ENCODE measurements at regions not wholly inside any gene's neighbourhood (a gene's known extent, or its start where the extent isn't known, plus 50 kb on each side); places are given as distances from the start of the nearest gene placed in this dataset.

DNA sequence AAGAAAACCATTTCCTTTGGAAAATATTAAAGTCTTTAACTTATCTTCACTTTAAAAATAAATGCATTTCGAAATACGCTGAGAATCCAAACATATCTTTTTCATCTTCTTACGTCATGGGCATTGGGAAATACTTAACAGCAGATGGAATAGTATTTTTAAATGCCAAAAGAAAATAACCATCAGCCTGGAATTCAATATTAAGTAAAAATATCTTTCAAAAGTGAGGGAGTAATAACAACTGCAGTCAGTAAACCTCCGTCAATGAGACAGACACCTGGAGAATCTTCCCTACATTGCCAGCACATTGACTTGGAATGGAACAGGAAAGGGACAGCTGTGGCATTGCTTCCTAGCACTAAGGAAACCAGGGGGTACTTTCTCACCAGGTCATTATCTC is 290.4 kb upstream of the TNP1 start:
- Histone ChIP-seq H3K4me1 (ENCODE audit: control insufficient read depth in 1 of 2, insufficient read depth in 2 of 2, low read depth in 1 of 2, low read length in 1 of 2) (peaks cover 0 to 3% of the 10 kb centered on the region in 2 experiments; a peak in 1 of 4 replicates), H3K27me3 (ENCODE audit: insufficient read depth) (no peaks in the 10 kb centered on the region), H2AFZ (ENCODE audit: low read depth) (no peak overlapping the region), H3K9ac (no peak overlapping the region), H3F3A (replicated peaks; ENCODE audit: insufficient read depth) (no peaks in the 10 kb centered on the region), H3K9me2 (no peaks in the 10 kb centered on the region), H3K4me3 (ENCODE audit: low read depth in 2 of 2, low read length in 1 of 2) (no peak overlapping the region), H3K36me3 (replicated peaks in 1 of 2; ENCODE audit: control insufficient read depth in 1 of 2, insufficient read depth in 2 of 2, low read length in 1 of 2) (no peaks in the 10 kb centered on the region), H3K79me2 (ENCODE audit: insufficient read depth) (no peaks in the 10 kb centered on the region), H3K4me2 (no peak overlapping the region), H4K20me1 (ENCODE audit: insufficient read depth) (no peaks in the 10 kb centered on the region), H3K27ac (ENCODE audit: low read depth in 2 of 2, low read length in 1 of 2) (no peak overlapping the region), H3K9me3 (no peaks in the 10 kb centered on the region; the same call in 1 of the 2 replicates)
- ChIA-PET POLR2A (no interaction called here), CTCF (interaction anchor here (0.9 kb wide), 1 partner anchor 468 kb away, joined by 4 read pairs; no protein-coding TSS in a partner anchor)
- DNase-seq = no peak
- 85% methylated on average over 4 of the region's 4 CpGs for WGBS (ENCODE audit: low lambda C conversion rate)
- TF ChIP-seq TEAD4 (IDR thresholded peaks at IDR 0.05; ENCODE audit: borderline replicate concordance, insufficient read depth) (no peak), FOSL2 (IDR thresholded peaks at IDR 0.05; ENCODE audit: borderline replicate concordance, low read depth) (no peak), FOXM1 (IDR thresholded peaks at IDR 0.05; ENCODE audit: low read depth) (no peak), FOXJ3 (CRISPR knock-in tag; IDR thresholded peaks at IDR 0.05) (no peak), NFIC (IDR thresholded peaks at IDR 0.05; ENCODE audit: borderline replicate concordance) (no peak), EZH2phosphoT487 (IDR thresholded peaks at IDR 0.05; ENCODE audit: borderline replicate concordance, low read depth) (no peak), JUND (IDR thresholded peaks at IDR 0.05) (no peak), TCF12 (IDR thresholded peaks at IDR 0.05) (no peak)
- TF ChIP-seq, protein P1, sequence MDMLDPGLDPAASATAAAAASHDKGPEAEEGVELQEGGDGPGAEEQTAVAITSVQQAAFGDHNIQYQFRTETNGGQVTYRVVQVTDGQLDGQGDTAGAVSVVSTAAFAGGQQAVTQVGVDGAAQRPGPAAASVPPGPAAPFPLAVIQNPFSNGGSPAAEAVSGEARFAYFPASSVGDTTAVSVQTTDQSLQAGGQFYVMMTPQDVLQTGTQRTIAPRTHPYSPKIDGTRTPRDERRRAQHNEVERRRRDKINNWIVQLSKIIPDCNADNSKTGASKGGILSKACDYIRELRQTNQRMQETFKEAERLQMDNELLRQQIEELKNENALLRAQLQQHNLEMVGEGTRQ (IDR thresholded peaks at IDR 0.05; ENCODE audit: borderline replicate concordance, low read depth, low read length) = no peak

DNA sequence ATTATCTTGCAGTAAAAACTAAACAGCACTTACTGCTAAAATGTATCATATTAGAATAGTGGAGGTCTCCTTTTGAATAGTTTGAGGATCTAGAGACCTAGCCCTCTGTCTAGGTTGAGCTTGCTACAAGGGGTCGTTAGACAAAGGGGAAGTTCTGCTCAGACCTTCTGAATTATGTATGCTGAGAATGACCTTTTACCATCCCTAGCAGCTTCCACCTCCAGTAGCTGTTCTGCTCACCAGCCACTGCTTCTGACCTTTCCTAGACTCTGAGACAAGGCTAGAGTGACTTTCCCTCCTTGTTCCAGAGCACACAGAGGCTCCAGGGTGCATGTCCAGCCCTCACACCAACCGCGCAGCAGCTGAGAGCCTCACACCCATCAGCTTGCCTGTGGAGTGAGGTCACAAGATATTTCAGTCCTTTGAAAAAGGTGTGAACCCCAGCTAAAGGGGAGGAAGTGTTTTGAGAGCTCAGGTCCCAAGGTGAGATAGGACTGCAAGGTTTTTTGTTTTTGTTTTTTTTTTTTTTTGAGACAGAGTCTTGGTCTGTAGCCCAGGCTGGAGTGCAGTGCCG is 289.3 kb upstream of the TNP1 start:
- H3K27me3 ChIP-seq (ENCODE audit: insufficient read depth) = no peaks in the 10 kb centered on the region
- TF ChIP-seq, protein P2, sequence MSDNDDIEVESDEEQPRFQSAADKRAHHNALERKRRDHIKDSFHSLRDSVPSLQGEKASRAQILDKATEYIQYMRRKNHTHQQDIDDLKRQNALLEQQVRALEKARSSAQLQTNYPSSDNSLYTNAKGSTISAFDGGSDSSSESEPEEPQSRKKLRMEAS (IDR thresholded peaks at IDR 0.05; ENCODE audit: low read depth) = no peak
- TF ChIP-seq, protein P3, sequence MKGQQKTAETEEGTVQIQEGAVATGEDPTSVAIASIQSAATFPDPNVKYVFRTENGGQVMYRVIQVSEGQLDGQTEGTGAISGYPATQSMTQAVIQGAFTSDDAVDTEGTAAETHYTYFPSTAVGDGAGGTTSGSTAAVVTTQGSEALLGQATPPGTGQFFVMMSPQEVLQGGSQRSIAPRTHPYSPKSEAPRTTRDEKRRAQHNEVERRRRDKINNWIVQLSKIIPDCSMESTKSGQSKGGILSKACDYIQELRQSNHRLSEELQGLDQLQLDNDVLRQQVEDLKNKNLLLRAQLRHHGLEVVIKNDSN (IDR thresholded peaks at IDR 0.05; ENCODE audit: borderline replicate concordance, low read depth) = no peak
- no peak for TF ChIP-seq EP300 (IDR thresholded peaks at IDR 0.05; ENCODE audit: borderline replicate concordance in 1 of 2, low read depth in 1 of 2, low read length in 1 of 2)
- H2AFZ ChIP-seq (ENCODE audit: low read depth) = no peak overlapping the region
- ChIA-PET POLR2A (no interaction called here), CTCF (interaction anchor here (1.1 to 1.8 kb wide), 2 partner anchors 453 to 502 kb away, joined by 3 to 4 read pairs; partner anchors contain the start of gene IGFBP5)
- no peak overlapping the region for H3K4me2 ChIP-seq
- no peaks in the 10 kb centered on the region for H3K9me2 ChIP-seq
- WGBS (ENCODE audit: low lambda C conversion rate) = 84% methylated on average over 4 of the region's 4 CpGs
- no peak overlapping the region for H3K9ac ChIP-seq
- no peak for DNase-seq
- no peak overlapping the region for H3K4me3 ChIP-seq (ENCODE audit: low read depth in 2 of 2, low read length in 1 of 2)
- H3K79me2 ChIP-seq (ENCODE audit: insufficient read depth) = no peaks in the 10 kb centered on the region
- H3F3A ChIP-seq (replicated peaks; ENCODE audit: insufficient read depth) = no peaks in the 10 kb centered on the region
- peaks cover 0 to 3% of the 10 kb centered on the region in 2 experiments; a peak in 1 of 4 replicates for H3K4me1 ChIP-seq (ENCODE audit: control insufficient read depth in 1 of 2, insufficient read depth in 2 of 2, low read depth in 1 of 2, low read length in 1 of 2)
- H3K9me3 ChIP-seq = no peaks in the 10 kb centered on the region; the same call in 1 of the 2 replicates
- no peaks in the 10 kb centered on the region for H3K36me3 ChIP-seq (replicated peaks in 1 of 2; ENCODE audit: control insufficient read depth in 1 of 2, insufficient read depth in 2 of 2, low read length in 1 of 2)
- H4K20me1 ChIP-seq (ENCODE audit: insufficient read depth) = no peaks in the 10 kb centered on the region
- H3K27ac ChIP-seq (ENCODE audit: low read depth in 2 of 2, low read length in 1 of 2) = no peak overlapping the region
